KOPT-K1 (cell line): ENCODE measurements at regions not wholly inside any gene's neighbourhood (a gene's known extent, or its start where the extent isn't known, plus 50 kb on each side); places are given as distances from the start of the nearest gene placed in this dataset.
"Not testable (repeated sequence)": the region's sequence is repeated elsewhere in the genome, so short reads cannot be mapped to it uniquely, and the experiment has no call there.

ENCODE experiments used
- H3K27ac ChIP-seq: fragments of 200-600 bp; sonication (generic); 2 replicates; pipeline ENCODE4 v1.5.1; 2016; ENCODE audit warnings: antibody characterized with exemption, mild to moderate bottlenecking, low read depth, low read length; ENCODE audit not compliant: poor library complexity, severe bottlenecking
- H3K36me3 ChIP-seq: fragments of 200-600 bp; sonication (generic); 2 replicates; pipeline ENCODE4 v1.5.1; 2017; ENCODE audit warnings: antibody characterized with exemption, mild to moderate bottlenecking, low read length, moderate library complexity; ENCODE audit not compliant: insufficient read depth
- H3K9me3 ChIP-seq: fragments of 200-600 bp; sonication (generic); 2 replicates; pipeline ENCODE4 v1.5.1; 2017; ENCODE audit warnings: antibody characterized with exemption, low read length, mild to moderate bottlenecking; ENCODE audit not compliant: insufficient read depth, poor library complexity, severe bottlenecking

- H3K27ac ChIP-seq, H3K9me3 ChIP-seq, H3K36me3 ChIP-seq: not testable (repeated sequence)
Measured at GRCh38 chr6:86603364-86603763, 334.0 kb upstream of the HTR1E start.

GRCh38 chr6:86602093-86602492, 335.2 kb upstream of the HTR1E start:
- not testable (repeated sequence) for H3K27ac ChIP-seq

GRCh38 chr6:86598969-86599368, 338.4 kb upstream of the HTR1E start:
- H3K27ac ChIP-seq, H3K9me3 ChIP-seq, H3K36me3 ChIP-seq: not testable (repeated sequence)

More at GRCh38 chr6:86602093-86602492, 335.2 kb upstream of the HTR1E start:
- not testable (repeated sequence) for H3K36me3 ChIP-seq, H3K9me3 ChIP-seq

GRCh38 chr6:86595641-86596040, 341.7 kb upstream of the HTR1E start:
- H3K27ac ChIP-seq = no peak overlapping the region
- H3K9me3 ChIP-seq = no peaks in the 10 kb centered on the region
- no peaks in the 10 kb centered on the region for H3K36me3 ChIP-seq

DNA sequence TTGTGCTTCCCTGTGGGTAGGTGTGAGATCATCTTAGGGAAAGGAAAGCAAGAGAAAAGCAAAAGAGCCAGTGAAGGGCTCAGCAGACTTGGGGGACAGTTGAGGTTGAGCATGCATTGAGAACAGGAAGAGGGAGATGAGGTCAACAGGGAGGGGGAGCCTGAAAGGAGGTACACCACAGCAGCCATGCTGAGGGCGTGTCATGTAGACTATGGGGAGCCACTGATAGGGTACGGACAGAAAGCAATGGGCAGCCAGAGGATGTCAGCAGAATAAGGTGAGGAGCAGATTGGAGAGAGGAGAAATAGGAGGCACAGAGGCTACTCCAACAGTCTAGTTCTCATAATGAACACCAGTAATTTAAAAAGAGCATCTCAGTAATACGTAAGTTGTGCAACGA, 351.1 kb upstream of the HTR1E start:
- Histone ChIP-seq H3K27ac (no peak overlapping the region), H3K36me3 (no peaks in the 10 kb centered on the region), H3K9me3 (peaks cover 6% of the 10 kb centered on the region)

DNA sequence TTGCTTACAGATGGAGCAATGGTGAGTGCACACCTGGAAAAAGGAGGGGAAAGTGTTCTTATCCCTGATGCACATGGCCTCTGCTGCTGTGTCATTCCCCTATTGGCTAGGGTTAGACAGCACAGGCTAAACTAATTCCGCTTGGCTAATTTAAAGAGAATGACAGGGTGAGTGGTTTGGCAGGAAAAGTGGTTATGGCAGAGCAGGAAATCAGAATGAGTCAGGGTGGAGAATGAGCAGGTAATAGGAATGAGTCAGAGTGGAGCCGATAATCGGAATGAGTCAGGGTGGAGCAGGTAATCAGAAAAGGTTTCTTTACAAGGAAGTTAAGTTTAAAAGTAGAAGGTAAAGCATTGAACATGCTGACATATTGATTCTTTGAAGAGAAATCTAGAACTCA, 355.5 kb upstream of the HTR1E start:
- no peaks in the 10 kb centered on the region for H3K36me3 ChIP-seq

DNA sequence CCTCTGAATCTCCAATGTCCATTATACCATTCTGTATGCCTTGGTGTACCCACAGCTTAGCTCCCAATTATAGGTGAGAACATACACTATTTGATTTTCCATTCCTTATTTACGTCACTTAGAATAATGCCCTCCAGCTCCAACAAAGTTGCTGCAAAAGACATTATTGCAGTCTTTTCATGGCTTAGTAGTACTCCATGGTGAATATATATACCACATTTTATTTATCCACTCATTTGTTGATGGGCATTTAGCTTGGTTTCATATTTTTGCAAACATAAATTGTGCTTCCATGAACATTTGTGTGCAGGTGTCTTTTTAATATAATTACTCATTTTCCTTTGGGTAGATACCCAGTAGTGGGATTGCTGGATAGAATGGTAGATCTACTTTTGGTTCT, 374.1 kb upstream of the HTR1E start:
- H3K9me3 ChIP-seq = no peaks in the 10 kb centered on the region
- H3K36me3 ChIP-seq = no peaks in the 10 kb centered on the region
- H3K27ac ChIP-seq = no peak overlapping the region

More for the DNA sequence above, 355.5 kb upstream of the HTR1E start:
- Histone ChIP-seq H3K27ac (no peak overlapping the region), H3K9me3 (peaks cover 6% of the 10 kb centered on the region)

DNA sequence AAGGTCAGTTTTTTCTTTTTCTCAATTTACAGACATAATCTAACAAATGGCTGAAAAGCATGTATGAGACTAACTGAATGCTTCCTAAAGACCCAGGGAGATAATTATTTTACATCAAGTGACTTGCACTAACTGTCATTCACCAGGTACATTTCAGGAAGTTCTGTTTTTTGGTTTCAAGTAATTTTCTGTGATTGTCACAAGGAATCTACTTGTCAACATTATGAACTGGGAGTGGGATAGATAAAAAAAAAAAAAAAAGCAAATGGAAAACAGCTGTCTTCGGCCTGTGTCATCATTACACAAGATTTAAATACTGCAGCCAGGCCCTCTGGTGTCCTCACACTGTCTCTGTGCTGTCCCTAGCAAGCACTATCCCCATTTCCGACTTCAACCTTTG, 379.0 kb upstream of the HTR1E start:
- Histone ChIP-seq H3K27ac (no peak overlapping the region), H3K9me3 (no peaks in the 10 kb centered on the region), H3K36me3 (no peaks in the 10 kb centered on the region)

GRCh38 chr6:86537292-86537861, 400.0 kb upstream of the HTR1E start:
- H3K9me3 ChIP-seq = no peaks in the 10 kb centered on the region
- H3K27ac ChIP-seq = no peak overlapping the region
- no peaks in the 10 kb centered on the region for H3K36me3 ChIP-seq

GRCh38 chr6:86536121-86536520, 401.2 kb upstream of the HTR1E start:
- no peaks in the 10 kb centered on the region for H3K9me3 ChIP-seq
- H3K27ac ChIP-seq = no peak overlapping the region
- H3K36me3 ChIP-seq = no peaks in the 10 kb centered on the region

- Histone ChIP-seq H3K9me3 (no peaks in the 10 kb centered on the region), H3K27ac (no peak overlapping the region)
Measured at GRCh38 chr6:86535100-86535499, 402.2 kb upstream of the HTR1E start.

DNA sequence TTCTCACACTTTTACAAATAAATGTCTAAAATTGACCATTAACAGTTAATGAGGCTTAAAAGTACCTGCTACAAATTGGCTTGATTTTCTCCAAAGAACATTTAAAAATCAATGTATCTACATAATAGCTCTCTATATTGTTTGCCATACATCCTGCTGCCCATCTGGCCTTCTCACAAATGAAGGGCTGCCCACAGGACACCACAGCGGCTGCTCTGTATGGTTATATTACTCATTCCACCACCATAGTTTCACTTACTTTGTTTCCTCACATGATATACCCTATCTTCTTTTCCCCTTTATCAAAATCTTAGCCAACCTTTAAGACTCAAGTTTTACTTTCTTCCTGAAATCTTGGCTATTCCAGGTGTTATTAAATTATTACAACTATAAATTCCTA, 407.7 kb upstream of the HTR1E start:
- Histone ChIP-seq H3K9me3 (no peaks in the 10 kb centered on the region), H3K36me3 (no peaks in the 10 kb centered on the region), H3K27ac (no peak overlapping the region)

More at GRCh38 chr6:86535100-86535499, 402.2 kb upstream of the HTR1E start:
- H3K36me3 ChIP-seq = no peaks in the 10 kb centered on the region

DNA sequence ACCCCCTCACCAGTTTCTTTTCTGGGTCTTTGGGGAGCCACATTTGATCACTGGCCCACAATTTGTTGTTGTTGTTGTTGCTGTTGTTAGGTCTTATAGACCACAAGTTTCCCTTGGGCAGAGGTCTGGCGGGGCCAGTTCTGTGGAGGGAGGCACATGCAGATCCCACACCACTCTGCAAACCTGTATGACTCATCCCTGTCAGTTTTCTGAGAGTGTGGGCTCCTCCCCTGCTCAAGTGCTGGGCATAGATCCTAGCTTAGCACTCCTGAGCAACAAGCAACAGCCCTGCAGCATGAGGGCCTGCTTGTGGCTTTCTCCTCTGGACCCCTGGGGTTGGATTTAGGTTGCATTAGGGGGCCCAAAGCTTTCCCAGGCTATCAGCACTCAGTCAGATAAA, 411.1 kb upstream of the HTR1E start:
- H3K9me3 ChIP-seq = no peaks in the 10 kb centered on the region
- no peak overlapping the region for H3K27ac ChIP-seq
- no peaks in the 10 kb centered on the region for H3K36me3 ChIP-seq

GRCh38 chr6:86516087-86516486, 421.2 kb upstream of the HTR1E start:
- no peak overlapping the region for H3K27ac ChIP-seq
- H3K9me3 ChIP-seq = no peaks in the 10 kb centered on the region
- H3K36me3 ChIP-seq = no peaks in the 10 kb centered on the region

- no peaks in the 10 kb centered on the region for H3K9me3 ChIP-seq
- H3K36me3 ChIP-seq = no peaks in the 10 kb centered on the region
- no peak overlapping the region for H3K27ac ChIP-seq
Measured at GRCh38 chr6:86511962-86512361, 425.4 kb upstream of the HTR1E start.

- H3K27ac ChIP-seq = no peak overlapping the region
- no peaks in the 10 kb centered on the region for H3K36me3 ChIP-seq
- H3K9me3 ChIP-seq = no peaks in the 10 kb centered on the region
Measured at GRCh38 chr6:86508230-86508629, 429.1 kb upstream of the HTR1E start.
